Keratinocyte (primary cell): ENCODE measurements at regions not wholly inside any gene's neighbourhood (a gene's known extent, or its start where the extent isn't known, plus 50 kb on each side); places are given as distances from the start of the nearest gene placed in this dataset.

Source experiments
- DNase-seq: peaks from one replicate; pipeline ENCODE4 v3.0.0-alpha.2; 2011; ENCODE audit warnings: low read depth, missing footprints, low spot score
- FAIRE-seq: peaks from 2 replicates; lab custom pipeline; 2011; peaks lifted over from hg19 to GRCh38; lab: Jason Lieb, UNC
- H2AFZ ChIP-seq: 2 replicates; pipeline ENCODE4 v1.6.0; 2012; ENCODE audit warnings: low read length, control low read depth, inconsistent platforms; ENCODE audit not compliant: control insufficient read depth
- H3K27ac ChIP-seq: 2 replicates; pipeline ENCODE4 v1.5.1; 2011; ENCODE audit warnings: low read length; ENCODE audit not compliant: control insufficient read depth, insufficient read depth
- H3K27me3 ChIP-seq: 3 replicates; pipeline ENCODE4 v1.6.0; 2011; ENCODE audit warnings: low read length; ENCODE audit not compliant: control insufficient read depth, insufficient read depth; ENCODE audit errors: extremely low read depth
- H3K36me3 ChIP-seq, 2 experiments: 2 replicates in 1 of 2; 3 replicates in 1 of 2; pipeline ENCODE4 v1.5.1; 2011; ENCODE audit warnings: low read length in 2 of 2, mild to moderate bottlenecking in 1 of 2; ENCODE audit not compliant: control insufficient read depth in 2 of 2, insufficient read depth in 2 of 2; ENCODE audit errors: extremely low read depth in 1 of 2
- H3K4me1 ChIP-seq: 3 replicates; pipeline ENCODE4 v1.5.1; 2011; ENCODE audit warnings: low read length; ENCODE audit not compliant: control insufficient read depth, insufficient read depth; ENCODE audit errors: extremely low read depth
- H3K4me2 ChIP-seq: 3 replicates; pipeline ENCODE4 v1.6.0; 2011; ENCODE audit warnings: low read depth, low read length; ENCODE audit not compliant: control insufficient read depth, insufficient read depth; ENCODE audit errors: extremely low read depth
- H3K4me3 ChIP-seq, 3 experiments: fragments of 200-600 bp in 1 of 3; sonication (generic) in 1 of 3; 2 replicates in 2 of 3; 3 replicates in 1 of 3; pipeline ENCODE4 v1.5.1; 2011 to 2016; ENCODE audit warnings: low read length in 3 of 3, mild to moderate bottlenecking in 3 of 3, control low read depth in 2 of 3, inconsistent platforms in 1 of 3, low read depth in 1 of 3, mixed read lengths in 1 of 3, mixed run types in 1 of 3, moderate library complexity in 1 of 3; ENCODE audit not compliant: control insufficient read depth in 2 of 3, insufficient read depth in 2 of 3; ENCODE audit errors: extremely low read depth in 1 of 3
- H3K79me2 ChIP-seq: 2 replicates; pipeline ENCODE4 v1.6.0; 2012; ENCODE audit warnings: low read length; ENCODE audit not compliant: control insufficient read depth, insufficient read depth
- H3K9ac ChIP-seq: 3 replicates; pipeline ENCODE4 v1.6.0; 2011; ENCODE audit warnings: low read length; ENCODE audit not compliant: control insufficient read depth, insufficient read depth; ENCODE audit errors: extremely low read depth
- H3K9me1 ChIP-seq: 3 replicates; pipeline ENCODE4 v1.6.0; 2011; ENCODE audit warnings: low read length; ENCODE audit not compliant: control insufficient read depth, insufficient read depth; ENCODE audit errors: extremely low read depth
- H3K9me3 ChIP-seq: 2 replicates; pipeline ENCODE4 v1.5.1; 2012; ENCODE audit warnings: low read depth, low read length; ENCODE audit not compliant: control insufficient read depth
- H4K20me1 ChIP-seq: 3 replicates; pipeline ENCODE4 v1.6.0; 2011; ENCODE audit warnings: low read length; ENCODE audit not compliant: control insufficient read depth, insufficient read depth; ENCODE audit errors: extremely low read depth
- CTCF ChIP-seq, 3 experiments: IDR thresholded peaks in 1 of 3; conservative IDR thresholded peaks in 1 of 3; optimal IDR thresholded peaks in 1 of 3; 2 replicates in 2 of 3; 3 replicates in 1 of 3; pipeline versions ENCODE3 to v1.5.1; 2011; ENCODE audit warnings: low read length in 3 of 3, mild to moderate bottlenecking in 3 of 3, moderate library complexity in 2 of 3, control low read depth in 1 of 3, inconsistent platforms in 1 of 3; ENCODE audit not compliant: insufficient read depth in 2 of 3; ENCODE audit errors: extremely low read depth in 1 of 3
- EZH2 ChIP-seq: IDR thresholded peaks from one replicate; pipeline ENCODE4 v1.6.1; 2012; ENCODE audit warnings: inconsistent platforms, mild to moderate bottlenecking, low read length, moderate library complexity
- dilution Hi-C: fragments of 300-500 bp; cut with MboI; formaldehyde crosslinking; loops from one replicate; pipeline ENCODE4 v1.7.0; 2020; ENCODE audit warnings: low sequenced_read_pairs; ENCODE audit not compliant: extremely low pct_ligation_motif_present

- dilution Hi-C loops, result no loop called here
- Histone ChIP-seq H3K9ac (no peak overlapping the region), H3K27me3 (no peaks in the 10 kb centered on the region), H3K36me3 (no peaks in the 10 kb centered on the region), H3K4me1 (no peaks in the 10 kb centered on the region), H2AFZ (no peak overlapping the region), H4K20me1 (no peaks in the 10 kb centered on the region), H3K27ac (no peak overlapping the region), H3K79me2 (no peaks in the 10 kb centered on the region), H3K4me3 (no peak overlapping the region), H3K9me3 (no peaks in the 10 kb centered on the region), H3K9me1 (no peaks in the 10 kb centered on the region), H3K4me2 (no peak overlapping the region)
- no peak for FAIRE-seq
- DNase-seq, result no peak
- no peak for TF ChIP-seq EZH2
- no peak for TF ChIP-seq CTCF (optimal IDR thresholded peaks at IDR 0.05 in 1 of 3, IDR thresholded peaks at IDR 0.05 in 1 of 3, conservative IDR thresholded peaks at IDR 0.05 in 1 of 3; ENCODE audit: extremely low read depth in 1 of 3, insufficient read depth in 2 of 3, low read length in 3 of 3)
These were observed 466.5 kb downstream of the PSAT1 start for GRCh38 chr9:78763424-78763823.

- H3K9me1 ChIP-seq, result no peaks in the 10 kb centered on the region
- no peaks in the 10 kb centered on the region for H3K4me1 ChIP-seq
- H4K20me1 ChIP-seq, result no peaks in the 10 kb centered on the region
- H3K4me2 ChIP-seq, result no peak overlapping the region
- H3K9ac ChIP-seq, result no peak overlapping the region
- H3K79me2 ChIP-seq, result no peaks in the 10 kb centered on the region
- dilution Hi-C loops, result no loop called here
- no peaks in the 10 kb centered on the region for H3K36me3 ChIP-seq
- FAIRE-seq, result no peak
- TF ChIP-seq CTCF (optimal IDR thresholded peaks at IDR 0.05 in 1 of 3, IDR thresholded peaks at IDR 0.05 in 1 of 3, conservative IDR thresholded peaks at IDR 0.05 in 1 of 3; ENCODE audit: extremely low read depth in 1 of 3, insufficient read depth in 2 of 3, low read length in 3 of 3) (no peak), EZH2 (no peak)
- H3K27me3 ChIP-seq, result no peaks in the 10 kb centered on the region
- no peak overlapping the region for H3K27ac ChIP-seq
- H3K9me3 ChIP-seq, result no peaks in the 10 kb centered on the region
- no peak overlapping the region for H3K4me3 ChIP-seq
- H2AFZ ChIP-seq, result no peak overlapping the region
- DNase-seq, result no peak
These were observed 468.9 kb downstream of the PSAT1 start for GRCh38 chr9:78765861-78766260.
